Esophagus muscularis mucosa (tissue), 4 donors: ENCODE measurements at regions not wholly inside any gene's neighbourhood (a gene's known extent, or its start where the extent isn't known, plus 50 kb on each side); places are given as distances from the start of the nearest gene placed in this dataset.

Source experiments
- EP300 ChIP-seq: sonication (generic); formaldehyde crosslinking; IDR thresholded peaks from one replicate; pipeline ENCODE4 v1.6.1; 2017; ENCODE audit warnings: antibody characterized with exemption
- POLR2A ChIP-seq: fragments of 450-650 bp; IDR thresholded peaks from one replicate; pipeline ENCODE4 v1.6.1; 2017; ENCODE audit warnings: antibody characterized with exemption, moderate library complexity, mild to moderate bottlenecking, low read depth
- TF ChIP-seq, protein P1 (sequence below), 3 experiments: fragments of 200-600 bp in 2 of 3; fragments of 450-650 bp in 1 of 3; sonication (generic) in 2 of 3; IDR thresholded peaks; one replicate each; pipeline ENCODE4 v1.5.1; 2017 to 2019; ENCODE audit warnings: antibody characterized with exemption in 3 of 3, mild to moderate bottlenecking in 2 of 3, moderate library complexity in 1 of 3

GRCh38 chr11:15562230-15562629, 447.5 kb downstream of the INSC start:
- TF ChIP-seq EP300 (no peak), POLR2A (no peak)
- TF ChIP-seq, protein P1, sequence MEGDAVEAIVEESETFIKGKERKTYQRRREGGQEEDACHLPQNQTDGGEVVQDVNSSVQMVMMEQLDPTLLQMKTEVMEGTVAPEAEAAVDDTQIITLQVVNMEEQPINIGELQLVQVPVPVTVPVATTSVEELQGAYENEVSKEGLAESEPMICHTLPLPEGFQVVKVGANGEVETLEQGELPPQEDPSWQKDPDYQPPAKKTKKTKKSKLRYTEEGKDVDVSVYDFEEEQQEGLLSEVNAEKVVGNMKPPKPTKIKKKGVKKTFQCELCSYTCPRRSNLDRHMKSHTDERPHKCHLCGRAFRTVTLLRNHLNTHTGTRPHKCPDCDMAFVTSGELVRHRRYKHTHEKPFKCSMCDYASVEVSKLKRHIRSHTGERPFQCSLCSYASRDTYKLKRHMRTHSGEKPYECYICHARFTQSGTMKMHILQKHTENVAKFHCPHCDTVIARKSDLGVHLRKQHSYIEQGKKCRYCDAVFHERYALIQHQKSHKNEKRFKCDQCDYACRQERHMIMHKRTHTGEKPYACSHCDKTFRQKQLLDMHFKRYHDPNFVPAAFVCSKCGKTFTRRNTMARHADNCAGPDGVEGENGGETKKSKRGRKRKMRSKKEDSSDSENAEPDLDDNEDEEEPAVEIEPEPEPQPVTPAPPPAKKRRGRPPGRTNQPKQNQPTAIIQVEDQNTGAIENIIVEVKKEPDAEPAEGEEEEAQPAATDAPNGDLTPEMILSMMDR (IDR thresholded peaks at IDR 0.05): no peak
